ENCODE measurements at regions not wholly inside any gene's neighbourhood (a gene's known extent, or its start where the extent isn't known, plus 50 kb on each side); places are given as distances from the start of the nearest gene placed in this dataset.
"Not testable (repeated sequence)": the region's sequence is repeated elsewhere in the genome, so short reads cannot be mapped to it uniquely, and the experiment has no call there.

- not testable (repeated sequence) for TF ChIP-seq EZH2 (IDR thresholded peaks at IDR 0.05; ENCODE audit: insufficient read depth, low read length); CTCF (IDR thresholded peaks at IDR 0.05; ENCODE audit: insufficient read depth, low read depth, low read length)
Measured at GRCh38 chr12:92056756-92057155, 88.9 kb downstream of the BTG1 start.
